ENCODE measurements at regions not wholly inside any gene's neighbourhood (a gene's known extent, or its start where the extent isn't known, plus 50 kb on each side); places are given as distances from the start of the nearest gene placed in this dataset.
A peak's percentile ranks its signal among the peaks of the same experiment; 100 is the strongest.

GRCh38 chr3:95036526-95037021, 973.7 kb downstream of the NSUN3 start:
- no peak for DNase-seq

- no peak for DNase-seq
Observed at GRCh38 chr3:95037097-95037496, 974.2 kb downstream of the NSUN3 start.

DNA sequence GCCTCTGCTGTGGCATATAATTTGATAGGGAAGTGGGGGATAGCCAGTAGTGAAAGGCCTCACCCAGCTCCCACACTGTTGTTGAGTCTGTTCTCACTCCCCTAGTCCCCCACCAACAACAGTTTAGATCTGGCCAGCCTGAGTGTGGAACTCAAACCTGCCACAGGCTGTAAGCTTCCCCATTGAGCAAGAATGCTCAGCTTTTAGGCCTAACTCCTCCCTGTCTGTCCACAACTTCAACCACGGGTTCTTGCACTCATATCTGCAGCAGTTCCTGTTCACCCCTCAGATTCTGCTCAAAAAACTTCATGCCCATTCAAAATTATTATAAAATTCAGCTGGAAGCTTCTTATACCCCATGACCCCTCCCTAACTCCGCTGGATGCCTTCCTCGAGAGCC, 975.1 kb downstream of the NSUN3 start:
- DNase-seq, result no peak

DNA sequence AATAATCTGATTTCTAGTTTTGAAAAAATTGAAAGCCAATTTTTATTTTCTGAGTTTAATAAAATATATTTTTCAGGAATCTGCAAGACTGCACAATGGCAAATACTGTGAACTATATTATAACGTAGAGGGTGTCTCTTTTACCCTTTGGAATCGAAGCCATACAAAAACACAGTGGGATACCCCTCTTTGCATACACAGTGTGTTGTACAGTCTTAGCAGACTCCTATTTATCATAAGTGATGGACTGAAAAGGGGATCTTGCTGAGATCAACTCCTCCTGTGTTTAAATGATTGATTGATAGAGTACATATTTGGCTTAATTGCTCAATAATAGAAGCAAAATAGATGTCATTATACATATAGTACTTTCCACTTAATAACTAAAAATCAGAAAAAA, 981.2 kb downstream of the NSUN3 start:
- DNase-seq, result no peak

DNA sequence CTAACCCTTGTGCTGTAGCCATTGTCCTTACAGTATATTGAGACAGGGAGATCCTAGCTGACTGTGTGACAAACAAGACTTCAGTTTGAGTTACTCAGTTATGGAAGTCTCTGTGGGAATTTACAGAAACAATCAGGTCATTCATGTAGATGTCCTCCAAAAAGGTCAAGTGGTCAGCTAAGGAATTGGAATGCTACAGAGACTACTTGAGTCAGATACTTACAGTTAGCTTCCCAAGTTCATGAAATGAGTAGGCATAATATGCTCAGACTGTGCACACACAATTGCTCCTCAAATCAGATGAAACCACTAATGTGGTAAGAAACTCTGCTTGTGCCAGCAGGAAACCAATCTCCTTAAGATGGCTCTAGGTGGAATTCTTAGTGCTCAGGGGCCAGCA, 985.7 kb downstream of the NSUN3 start:
- no peak for DNase-seq

- DNase-seq, result no peak
Observed at GRCh38 chr3:95049841-95050240, 987.0 kb downstream of the NSUN3 start.

GRCh38 chr3:95055288-95055687, 992.4 kb downstream of the NSUN3 start:
- no peak for DNase-seq

GRCh38 chr3:95082191-95082590, 1019.3 kb downstream of the NSUN3 start:
- no peak for DNase-seq

GRCh38 chr3:95084738-95085137, 1021.9 kb downstream of the NSUN3 start:
- no peak for DNase-seq

- DNase-seq, result no peak
Observed at GRCh38 chr3:95088464-95088863, 1025.6 kb downstream of the NSUN3 start.

DNA sequence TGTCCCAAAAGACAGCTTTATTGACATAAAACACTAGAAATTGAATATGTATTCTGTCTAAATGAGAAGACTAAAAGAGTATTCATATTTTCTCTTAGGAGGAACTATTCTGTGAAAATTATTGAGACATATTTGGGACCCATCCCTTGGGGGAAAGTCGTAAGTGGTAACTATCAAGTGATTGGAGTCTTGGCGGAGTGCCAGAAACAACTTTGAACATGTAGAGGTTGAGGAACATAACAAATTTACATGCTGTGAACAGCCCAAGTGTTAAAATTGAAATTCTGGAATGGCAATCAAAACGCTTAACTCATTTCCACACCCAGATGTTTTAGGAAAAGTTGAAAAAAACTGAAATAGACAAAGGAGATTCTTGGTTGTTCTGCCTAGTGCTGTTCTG, 1034.6 kb downstream of the NSUN3 start:
- no peak for DNase-seq

DNA sequence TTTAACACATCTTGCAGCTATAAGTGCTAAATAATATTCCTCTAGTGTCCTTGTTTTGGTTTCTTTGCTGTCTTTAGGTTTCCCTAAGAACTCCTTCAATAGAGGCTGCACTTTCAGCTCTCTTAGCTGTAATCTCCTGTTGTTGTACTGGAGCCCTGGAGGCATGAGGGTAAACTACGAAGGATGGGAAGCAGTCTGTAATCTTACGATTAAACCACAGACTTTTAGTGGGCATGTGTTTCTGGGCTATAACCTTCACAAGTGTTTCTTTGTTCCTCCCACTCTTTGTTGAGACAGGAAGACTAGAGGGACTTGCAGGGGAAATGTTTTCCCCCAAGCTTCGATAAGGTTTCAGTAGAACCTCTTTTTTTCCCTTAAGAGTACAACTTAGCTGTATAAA, 1058.1 kb downstream of the NSUN3 start:
- no peak for DNase-seq

- DNase-seq, result no peak
Observed at GRCh38 chr3:95123104-95123503, 1060.2 kb downstream of the NSUN3 start.

DNA sequence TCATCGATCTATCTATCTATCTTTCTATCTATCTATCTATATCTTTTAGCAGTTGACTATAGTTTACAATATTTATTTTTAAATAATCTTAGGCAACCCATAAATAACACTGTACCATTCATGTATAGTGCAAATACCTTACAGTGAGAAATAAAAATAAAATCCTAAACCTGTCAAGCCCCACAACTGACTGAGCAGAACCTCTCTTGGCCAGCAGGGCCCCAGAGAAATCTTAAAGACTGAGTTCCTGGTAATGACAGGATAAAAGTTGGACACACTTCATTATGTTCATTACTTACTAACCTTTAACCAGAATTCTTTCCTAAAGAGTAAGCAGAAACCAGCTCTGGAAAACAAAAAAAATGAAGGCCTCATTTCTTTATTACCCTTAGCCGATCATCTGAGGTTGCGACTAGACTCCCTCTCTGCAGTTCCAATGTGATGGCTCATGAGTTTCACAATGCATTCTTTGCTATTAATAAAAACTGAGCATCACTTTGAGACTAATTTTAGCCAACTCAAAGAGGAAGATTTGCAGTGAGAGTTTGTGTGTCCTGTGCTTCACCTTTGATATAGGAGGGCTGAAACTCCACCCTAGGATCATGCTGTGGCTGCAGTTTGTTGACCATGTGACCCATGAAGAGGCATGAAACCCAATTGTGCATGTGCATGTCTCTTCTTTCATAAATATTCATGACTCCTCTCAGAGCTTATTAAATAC, 1072.0 kb downstream of the NSUN3 start:
- no peak for DNase-seq

DNA sequence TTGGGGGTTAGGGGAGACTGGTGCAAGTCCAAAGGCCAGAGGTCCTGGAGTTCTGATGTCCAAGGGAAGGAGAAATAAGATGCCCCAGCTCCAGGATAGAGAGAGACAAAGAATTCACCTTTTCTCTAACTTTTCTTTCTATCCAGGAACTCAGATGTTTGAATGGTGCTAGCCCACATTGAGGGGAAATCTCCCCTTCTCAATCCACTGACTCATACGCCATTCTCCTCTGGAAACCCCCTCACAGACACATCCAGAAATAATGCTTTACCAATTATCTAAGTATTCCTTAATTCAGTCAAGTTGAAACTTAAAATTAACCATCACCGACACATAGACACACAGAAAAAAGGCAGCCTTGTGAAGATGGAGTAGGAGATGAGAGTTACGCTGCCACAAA, 1085.2 kb downstream of the NSUN3 start:
- no peak for DNase-seq

- no peak for DNase-seq
Observed at GRCh38 chr3:95151590-95151989, 1088.7 kb downstream of the NSUN3 start.

GRCh38 chr3:95154766-95155165, 1091.9 kb downstream of the NSUN3 start:
- peak; percentile 10 for DNase-seq

GRCh38 chr3:95162794-95163193, 1099.9 kb downstream of the NSUN3 start:
- no peak for DNase-seq

DNA sequence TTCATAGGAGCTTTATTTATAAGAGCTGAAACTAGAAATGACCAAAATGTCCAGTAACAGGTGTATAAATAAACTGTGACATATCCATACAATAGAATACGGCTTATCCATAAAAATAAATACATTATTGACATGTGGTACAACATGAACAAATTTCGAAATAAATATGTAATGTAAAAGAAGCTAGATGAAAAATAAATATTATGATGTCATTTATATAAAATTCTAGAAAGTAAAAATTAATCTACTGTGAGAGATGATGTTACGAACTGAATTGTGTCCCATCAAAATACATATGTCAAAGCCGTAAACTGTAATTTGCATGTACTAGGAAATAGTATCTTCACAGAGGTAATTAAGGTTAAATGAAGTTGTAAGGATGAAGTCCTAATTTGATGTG, 1104.9 kb downstream of the NSUN3 start:
- no peak for DNase-seq

- DNase-seq, result no peak
Observed at GRCh38 chr3:95168526-95168925, 1105.7 kb downstream of the NSUN3 start.

- no peak for DNase-seq
Observed at GRCh38 chr3:95172164-95172943, 1109.5 kb downstream of the NSUN3 start.

GRCh38 chr3:95177096-95177495, 1114.2 kb downstream of the NSUN3 start:
- no peak for DNase-seq

- DNase-seq, result no peak
Observed at GRCh38 chr3:95184038-95184437, 1121.2 kb downstream of the NSUN3 start.

- DNase-seq, result no peak
Observed at GRCh38 chr3:95189348-95189747, 1126.5 kb downstream of the NSUN3 start.
